WTC11 (cell line): ENCODE measurements at regions not wholly inside any gene's neighbourhood (a gene's known extent, or its start where the extent isn't known, plus 50 kb on each side); places are given as distances from the start of the nearest gene placed in this dataset.

Source experiments
- CTCF ChIP-seq: fragments of 200-600 bp; IDR thresholded peaks from 2 replicates; pipeline ENCODE4 v1.8.0; 2022; ENCODE audit warnings: antibody characterized with exemption
- GABPB1 ChIP-seq: sonication (generic); formaldehyde crosslinking; IDR thresholded peaks from 2 replicates; pipeline ENCODE4 v1.8.1; 2023; ENCODE audit warnings: mild to moderate bottlenecking, missing genetic modification reagents
- HMGXB4 ChIP-seq: sonication (generic); formaldehyde crosslinking; IDR thresholded peaks from 2 replicates; pipeline ENCODE4 v1.8.1; 2023; ENCODE audit warnings: mild to moderate bottlenecking, moderate library complexity, missing genetic modification reagents
- MYBL2 ChIP-seq: sonication (generic); formaldehyde crosslinking; IDR thresholded peaks from 2 replicates; pipeline ENCODE4 v1.8.1; 2023; ENCODE audit warnings: mild to moderate bottlenecking, moderate library complexity, missing genetic modification reagents
- TEAD1 ChIP-seq: sonication (generic); formaldehyde crosslinking; IDR thresholded peaks from 2 replicates; pipeline ENCODE4 v1.8.0; 2022; ENCODE audit warnings: mild to moderate bottlenecking, missing genetic modification reagents
- USF2 ChIP-seq: sonication (generic); formaldehyde crosslinking; IDR thresholded peaks from 2 replicates; pipeline ENCODE4 v1.8.1; 2023; ENCODE audit warnings: mild to moderate bottlenecking, missing genetic modification reagents, moderate library complexity

GRCh38 chr6:91132461-91132860, 545.6 kb upstream of the MAP3K7 start:
- TF ChIP-seq TEAD1 (CRISPR knock-in tag): no peak
- no peak for TF ChIP-seq CTCF
- TF ChIP-seq GABPB1 (CRISPR knock-in tag): no peak
- TF ChIP-seq MYBL2: no peak
- TF ChIP-seq USF2: no peak
- TF ChIP-seq HMGXB4 (CRISPR knock-in tag): no peak
